GM12892 (cell line): ENCODE measurements at regions not wholly inside any gene's neighbourhood (a gene's known extent, or its start where the extent isn't known, plus 50 kb on each side); places are given as distances from the start of the nearest gene placed in this dataset.

Experiments
- POLR2A ChIP-seq: IDR thresholded peaks from 2 replicates; pipeline ENCODE4 v1.6.1; 2011; ENCODE audit warnings: low read depth, low read length, control low read depth
- POLR2AphosphoS5 ChIP-seq: IDR thresholded peaks from 2 replicates; pipeline ENCODE4 v1.6.1; 2011; ENCODE audit warnings: low read depth, low read length, control low read depth
- TAF1 ChIP-seq: IDR thresholded peaks from 2 replicates; pipeline ENCODE4 v1.6.1; 2011; ENCODE audit warnings: low read depth, mild to moderate bottlenecking, control low read depth, low read length, borderline replicate concordance

DNA sequence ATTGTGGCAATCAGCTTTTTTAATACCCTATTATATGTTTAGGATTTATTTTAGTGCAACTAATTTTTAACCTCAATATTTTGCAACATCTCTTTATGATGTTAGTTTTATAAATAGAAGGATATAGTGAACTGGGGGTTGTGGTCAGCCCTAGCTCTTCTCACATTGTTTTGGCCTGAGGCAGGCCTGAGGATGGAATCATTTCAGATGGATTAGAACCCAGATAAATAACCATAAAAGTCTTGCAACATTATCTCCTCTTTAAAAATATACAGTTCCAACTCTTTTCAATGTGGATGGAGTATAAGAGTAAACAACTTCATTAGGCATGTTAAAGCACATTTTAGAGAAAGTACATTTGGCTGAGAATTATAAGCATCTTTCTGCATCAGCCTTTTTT is 522.7 kb downstream of the NR2F1-AS1 start:
- TF ChIP-seq POLR2A (no peak), POLR2AphosphoS5 (no peak), TAF1 (no peak)
